ACC112 (cell line): ENCODE measurements at regions not wholly inside any gene's neighbourhood (a gene's known extent, or its start where the extent isn't known, plus 50 kb on each side); places are given as distances from the start of the nearest gene placed in this dataset.
"Not testable (repeated sequence)": the region's sequence is repeated elsewhere in the genome, so short reads cannot be mapped to it uniquely, and the experiment has no call there.

ENCODE experiments used
- H2AFZ ChIP-seq: fragments of 200-600 bp; sonication (generic); one replicate; pipeline ENCODE4 v1.6.0; 2017; ENCODE audit warnings: antibody characterized with exemption, low read length; ENCODE audit not compliant: unreplicated experiment
- H3K27ac ChIP-seq: fragments of 200-600 bp; sonication (generic); 2 replicates; pipeline ENCODE4 v1.5.1; 2014; ENCODE audit warnings: low read depth, mild to moderate bottlenecking, antibody characterized with exemption, low read length, moderate library complexity
- H3K27me3 ChIP-seq: fragments of 200-600 bp; sonication (generic); 2 replicates; pipeline ENCODE4 v1.6.1; 2014; ENCODE audit warnings: mild to moderate bottlenecking, antibody characterized with exemption, low read length, moderate library complexity, mixed read lengths; ENCODE audit not compliant: insufficient read depth
- H3K36me3 ChIP-seq: fragments of 200-600 bp; sonication (generic); 2 replicates; pipeline ENCODE4 v1.6.1; 2016; ENCODE audit warnings: mild to moderate bottlenecking, antibody characterized with exemption, low read length, moderate library complexity, mixed read lengths; ENCODE audit not compliant: insufficient read depth
- H3K4me1 ChIP-seq: fragments of 200-600 bp; sonication (generic); one replicate; pipeline ENCODE4 v1.6.1; 2016; ENCODE audit warnings: low read length, mixed read lengths; ENCODE audit not compliant: insufficient read depth, unreplicated experiment, control insufficient read depth
- H3K4me3 ChIP-seq: fragments of 200-600 bp; sonication (generic); 2 replicates; pipeline ENCODE4 v1.5.1; 2014; ENCODE audit warnings: mild to moderate bottlenecking, low read depth, low read length
- H3K79me2 ChIP-seq: fragments of 200-600 bp; sonication (generic); one replicate; pipeline ENCODE4 v1.6.0; 2016; ENCODE audit warnings: low read length; ENCODE audit not compliant: control insufficient read depth, unreplicated experiment, insufficient read depth

DNA sequence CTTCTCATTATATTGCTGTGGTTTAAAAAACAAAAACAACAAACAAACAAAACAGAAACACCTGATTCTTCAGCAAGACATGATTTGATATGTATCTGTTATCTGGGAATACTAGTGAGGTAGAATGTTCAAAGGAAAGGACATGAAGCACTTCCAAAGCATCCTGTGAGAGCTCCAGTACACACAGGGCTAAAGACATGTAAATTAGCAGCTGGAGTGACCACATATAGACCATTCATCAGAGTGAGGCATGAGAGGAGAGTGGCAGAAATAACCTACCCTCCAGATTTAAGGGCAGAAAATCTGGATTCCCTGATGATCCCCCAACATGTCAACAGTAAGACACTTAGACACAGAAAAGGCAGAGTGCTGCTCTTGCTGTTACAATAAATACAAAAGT, 260.5 kb upstream of the CHRM3 start:
- no peak overlapping the region for H3K27ac ChIP-seq

GRCh38 chr1:239125027-239125426, 261.3 kb upstream of the CHRM3 start:
- no peaks in the 10 kb centered on the region for H3K27me3 ChIP-seq
- H2AFZ ChIP-seq = no peak overlapping the region
- H3K4me3 ChIP-seq = no peak overlapping the region
- no peaks in the 10 kb centered on the region for H3K36me3 ChIP-seq
- H3K4me1 ChIP-seq = no peaks in the 10 kb centered on the region
- H3K79me2 ChIP-seq = no peaks in the 10 kb centered on the region
- no peak overlapping the region for H3K27ac ChIP-seq

More for the DNA sequence above, 260.5 kb upstream of the CHRM3 start:
- Histone ChIP-seq H3K4me1 (no peaks in the 10 kb centered on the region), H3K4me3 (no peak overlapping the region), H3K27me3 (no peaks in the 10 kb centered on the region), H3K79me2 (no peaks in the 10 kb centered on the region), H2AFZ (no peak overlapping the region), H3K36me3 (no peaks in the 10 kb centered on the region)

GRCh38 chr1:239123260-239123659, 263.1 kb upstream of the CHRM3 start:
- no peaks in the 10 kb centered on the region for H3K79me2 ChIP-seq
- no peak overlapping the region for H3K27ac ChIP-seq
- H3K4me1 ChIP-seq = no peaks in the 10 kb centered on the region
- no peaks in the 10 kb centered on the region for H3K27me3 ChIP-seq
- H3K36me3 ChIP-seq = no peaks in the 10 kb centered on the region
- no peak overlapping the region for H2AFZ ChIP-seq
- H3K4me3 ChIP-seq = no peak overlapping the region

- H3K36me3 ChIP-seq = no peaks in the 10 kb centered on the region
- H3K27ac ChIP-seq = no peak overlapping the region
- H2AFZ ChIP-seq = no peak overlapping the region
- no peaks in the 10 kb centered on the region for H3K79me2 ChIP-seq
- no peaks in the 10 kb centered on the region for H3K27me3 ChIP-seq
- no peak overlapping the region for H3K4me3 ChIP-seq
- no peaks in the 10 kb centered on the region for H3K4me1 ChIP-seq
Measured at GRCh38 chr1:239112101-239112935, 274.1 kb upstream of the CHRM3 start.

DNA sequence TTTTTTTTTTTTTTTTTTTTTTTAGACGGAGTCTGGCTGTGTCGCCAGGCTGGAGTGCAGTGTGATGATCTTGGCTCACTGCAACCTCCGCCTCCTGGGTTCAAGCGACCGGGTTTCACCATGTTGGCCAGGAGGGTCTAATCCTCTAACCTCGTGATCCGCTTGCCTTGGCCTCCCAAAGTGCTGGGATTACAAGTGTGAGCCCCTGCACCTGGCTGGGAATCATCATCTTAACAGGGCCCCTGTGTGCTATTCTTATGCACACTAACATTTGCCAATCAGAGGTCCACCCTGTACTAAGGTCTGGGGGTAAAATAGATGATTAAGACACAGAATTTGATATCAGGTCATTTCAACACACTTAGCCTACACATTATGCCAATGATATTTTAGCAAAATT, 278.7 kb upstream of the CHRM3 start:
- H3K27ac ChIP-seq = no peak overlapping the region
- H3K4me1 ChIP-seq = no peaks in the 10 kb centered on the region
- no peaks in the 10 kb centered on the region for H3K27me3 ChIP-seq
- H2AFZ ChIP-seq = no peak overlapping the region
- no peaks in the 10 kb centered on the region for H3K79me2 ChIP-seq
- no peak overlapping the region for H3K4me3 ChIP-seq
- H3K36me3 ChIP-seq = no peaks in the 10 kb centered on the region

DNA sequence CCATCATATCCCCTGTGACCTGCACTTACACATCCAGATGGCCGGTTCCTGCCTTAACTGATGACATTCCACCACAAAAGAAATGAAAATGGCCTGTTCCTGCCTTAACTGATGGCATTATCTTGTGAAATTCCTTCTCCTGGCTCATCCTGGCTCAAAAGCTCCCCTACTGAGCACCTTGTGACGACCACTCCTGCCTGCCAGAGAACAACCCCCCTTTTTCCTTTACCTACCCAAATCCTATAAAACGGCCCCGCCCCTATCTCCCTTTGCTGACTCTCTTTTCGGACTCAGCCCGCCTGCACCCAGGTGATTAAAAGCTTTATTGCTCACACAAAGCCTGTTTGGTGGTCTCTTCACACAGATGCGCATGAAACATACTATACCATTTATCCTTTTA, 279.7 kb upstream of the CHRM3 start:
- not testable (repeated sequence) for H3K27ac ChIP-seq, H3K36me3 ChIP-seq, H3K4me3 ChIP-seq, H3K79me2 ChIP-seq, H3K27me3 ChIP-seq, H2AFZ ChIP-seq, H3K4me1 ChIP-seq

DNA sequence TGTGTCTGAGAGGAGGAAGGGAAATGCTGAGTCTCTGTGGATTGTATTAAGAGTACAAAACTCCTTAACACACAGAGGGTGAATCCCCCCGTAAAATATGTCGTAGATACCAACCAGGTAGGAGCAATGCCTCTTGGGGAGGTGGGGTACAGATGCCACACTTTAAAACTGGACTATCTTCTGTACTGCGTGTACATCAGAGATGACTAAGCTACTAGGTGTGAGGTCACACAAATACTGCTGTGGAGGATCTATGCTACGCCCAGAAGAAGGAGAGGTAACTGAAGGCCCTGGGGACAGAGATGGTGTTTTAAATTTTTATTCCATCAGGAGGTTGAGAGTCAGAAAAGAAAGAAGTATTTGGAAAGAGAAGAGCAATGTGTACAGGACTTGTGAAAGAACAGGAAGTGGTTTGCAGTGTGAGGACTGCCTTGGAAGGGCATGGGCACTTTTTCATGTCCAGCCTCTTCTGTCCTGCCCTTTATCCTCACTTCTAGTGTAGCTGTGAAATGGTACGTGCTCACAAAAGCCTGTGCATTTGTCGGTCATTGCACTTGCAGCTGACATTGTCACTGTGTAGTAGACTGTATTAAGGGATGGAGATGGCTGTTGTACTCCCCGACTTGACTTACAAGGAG, 287.8 kb upstream of the CHRM3 start:
- H3K4me3 ChIP-seq = no peak overlapping the region
- no peak overlapping the region for H2AFZ ChIP-seq
- H3K36me3 ChIP-seq = no peaks in the 10 kb centered on the region
- no peak overlapping the region for H3K27ac ChIP-seq
- H3K4me1 ChIP-seq = no peaks in the 10 kb centered on the region
- no peaks in the 10 kb centered on the region for H3K79me2 ChIP-seq
- no peaks in the 10 kb centered on the region for H3K27me3 ChIP-seq

DNA sequence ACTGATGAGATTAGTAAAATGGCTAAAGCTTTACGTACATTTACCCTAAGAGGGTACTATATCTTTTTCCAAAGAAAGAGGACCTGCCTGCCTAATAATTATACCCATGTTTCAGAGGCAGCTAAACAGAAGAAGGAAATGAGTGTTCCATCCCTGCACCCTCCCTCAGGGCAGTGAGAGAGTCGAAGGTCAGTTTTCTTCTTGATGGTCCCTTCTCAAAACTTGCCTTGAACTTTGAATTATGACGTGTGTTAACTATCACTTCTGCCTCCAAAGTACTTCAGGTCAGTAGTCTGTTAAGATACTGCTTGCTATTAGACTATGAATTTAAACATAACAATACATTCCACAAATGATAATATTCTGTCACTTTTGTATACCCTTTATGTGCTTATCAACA, 294.8 kb upstream of the CHRM3 start:
- Histone ChIP-seq H3K4me3 (no peak overlapping the region), H3K27me3 (no peaks in the 10 kb centered on the region), H3K4me1 (no peaks in the 10 kb centered on the region), H3K27ac (no peak overlapping the region), H3K79me2 (no peaks in the 10 kb centered on the region), H3K36me3 (no peaks in the 10 kb centered on the region), H2AFZ (no peak overlapping the region)

GRCh38 chr1:239084459-239085080, 301.8 kb upstream of the CHRM3 start:
- Histone ChIP-seq H3K79me2 (no peaks in the 10 kb centered on the region), H2AFZ (no peak overlapping the region), H3K27me3 (no peaks in the 10 kb centered on the region), H3K4me3 (no peak overlapping the region), H3K4me1 (no peaks in the 10 kb centered on the region), H3K36me3 (no peaks in the 10 kb centered on the region), H3K27ac (no peak overlapping the region)

- not testable (repeated sequence) for H3K79me2 ChIP-seq, H3K4me1 ChIP-seq, H3K4me3 ChIP-seq, H2AFZ ChIP-seq, H3K27me3 ChIP-seq, H3K27ac ChIP-seq, H3K36me3 ChIP-seq
Measured at GRCh38 chr1:239081947-239082346, 304.4 kb upstream of the CHRM3 start.

- H3K79me2 ChIP-seq = no peaks in the 10 kb centered on the region
Measured at GRCh38 chr1:239067480-239067879, 318.9 kb upstream of the CHRM3 start.

More at GRCh38 chr1:239067480-239067879, 318.9 kb upstream of the CHRM3 start:
- H3K27me3 ChIP-seq = no peaks in the 10 kb centered on the region
- H3K4me1 ChIP-seq = no peaks in the 10 kb centered on the region
- H3K27ac ChIP-seq = no peak overlapping the region
- no peak overlapping the region for H2AFZ ChIP-seq
- H3K4me3 ChIP-seq = no peak overlapping the region
- H3K36me3 ChIP-seq = no peaks in the 10 kb centered on the region
